Fibroblast of lung (primary cell): ENCODE measurements at regions not wholly inside any gene's neighbourhood (a gene's known extent, or its start where the extent isn't known, plus 50 kb on each side); places are given as distances from the start of the nearest gene placed in this dataset.

ENCODE experiments used
- CTCF ChIP-seq, 2 donors: IDR thresholded peaks in 1 of 2; conservative IDR thresholded peaks in 1 of 2; 1 replicate in 1 of 2; 2 replicates in 1 of 2; pipeline ENCODE4 v1.5.1; 2011 to 2012; ENCODE audit warnings: low read length in 2 of 2, control low read depth in 1 of 2, inconsistent platforms in 1 of 2, low read depth in 1 of 2, mild to moderate bottlenecking in 1 of 2
- EZH2 ChIP-seq: IDR thresholded peaks from 2 replicates; pipeline ENCODE4 v1.5.1; 2012; ENCODE audit warnings: low read length, control low read depth, mild to moderate bottlenecking; ENCODE audit errors: missing control alignments

GRCh38 chr3:16821053-16821452 lies 63.7 kb upstream of the PLCL2 start:
- no peak for TF ChIP-seq CTCF (conservative IDR thresholded peaks at IDR 0.05 in 1 of 2, IDR thresholded peaks at IDR 0.05 in 1 of 2; ENCODE audit: low read depth in 1 of 2, low read length in 2 of 2)
- no peak for TF ChIP-seq EZH2
